Sigmoid colon (tissue), 4 donors: ENCODE measurements at regions not wholly inside any gene's neighbourhood (a gene's known extent, or its start where the extent isn't known, plus 50 kb on each side); places are given as distances from the start of the nearest gene placed in this dataset.

Experiments
- CTCF ChIP-seq, 4 experiments: fragments of 450-650 bp in 3 of 4; fragments of 200-600 bp in 1 of 4; IDR thresholded peaks; one replicate each; pipeline ENCODE4 v1.5.1; 2016 to 2019; ENCODE audit warnings: antibody characterized with exemption in 4 of 4, mild to moderate bottlenecking in 3 of 4, moderate library complexity in 2 of 4
- EP300 ChIP-seq, 4 donors: sonication (generic); formaldehyde crosslinking; IDR thresholded peaks; one replicate each; pipeline ENCODE4 v1.6.1; 2017; ENCODE audit warnings: antibody characterized with exemption in 4 of 4
- POLR2A ChIP-seq, 2 donors: fragments of 450-650 bp; IDR thresholded peaks; one replicate each; pipeline ENCODE4 v1.6.1; 2016; ENCODE audit warnings: antibody characterized with exemption in 2 of 2, mild to moderate bottlenecking in 2 of 2, moderate library complexity in 2 of 2
- POLR2AphosphoS5 ChIP-seq, 4 donors: sonication (generic); formaldehyde crosslinking; IDR thresholded peaks; one replicate each; pipeline ENCODE4 v1.6.1; 2017; ENCODE audit warnings: antibody characterized with exemption in 4 of 4

- TF ChIP-seq POLR2AphosphoS5 (IDR thresholded peaks at IDR 0.05) (no peak), CTCF (IDR thresholded peaks at IDR 0.05) (no peak), EP300 (IDR thresholded peaks at IDR 0.05) (no peak), POLR2A (IDR thresholded peaks at IDR 0.05) (no peak)
These were observed 188.7 kb downstream of the ETS1 start for GRCh38 chr11:128398517-128399250.
